ENCODE measurements at regions not wholly inside any gene's neighbourhood (a gene's known extent, or its start where the extent isn't known, plus 50 kb on each side); places are given as distances from the start of the nearest gene placed in this dataset.
"Not testable (repeated sequence)": the region's sequence is repeated elsewhere in the genome, so short reads cannot be mapped to it uniquely, and the experiment has no call there.

GRCh38 chr15:22196423-22196822 is 116.1 kb downstream of the OR4M2 start:
- DNase-seq; intact Hi-C loops (cut with DNase I): not testable (repeated sequence)

- intact Hi-C loops (cut with DNase I); DNase-seq: not testable (repeated sequence)
These were observed 120.1 kb downstream of the OR4M2 start for GRCh38 chr15:22200417-22200816.

GRCh38 chr15:22201993-22202659 is 121.8 kb downstream of the OR4M2 start:
- DNase-seq; intact Hi-C loops (cut with DNase I): not testable (repeated sequence)

GRCh38 chr15:22203208-22203607 is 122.9 kb downstream of the OR4M2 start:
- intact Hi-C loops (cut with DNase I); DNase-seq: not testable (repeated sequence)

- intact Hi-C loops (cut with DNase I); DNase-seq: not testable (repeated sequence)
These were observed 128.8 kb downstream of the OR4M2 start for GRCh38 chr15:22209086-22209485.

- intact Hi-C loops (cut with DNase I) = not testable (repeated sequence)
- DNase-seq = peak in 3 of 10 donors; percentile 63 to 83 (median 67)
These were observed 142.3 kb downstream of the OR4M2 start for GRCh38 chr15:22222596-22222995.

- intact Hi-C loops (cut with DNase I) = no loop called here
- peak in 2 of 10 donors; percentile 41 to 80 for DNase-seq
These were observed 143.9 kb downstream of the OR4M2 start for GRCh38 chr15:22224241-22224671.

- DNase-seq = peak in 2 of 10 donors; percentile 74 to 83
- intact Hi-C loops (cut with DNase I) = not testable (repeated sequence)
These were observed 144.6 kb downstream of the OR4M2 start for GRCh38 chr15:22224961-22225360.

GRCh38 chr15:22226034-22226790 is 145.9 kb downstream of the OR4M2 start:
- intact Hi-C loops (cut with DNase I) = no loop called here
- peak in 3 of 10 donors; percentile 65 to 87 (median 84) for DNase-seq

- peak in 3 of 10 donors; percentile 71 to 85 (median 82) for DNase-seq
These were observed 147.2 kb downstream of the OR4M2 start for GRCh38 chr15:22227411-22228100.

GRCh38 chr15:22228101-22228762 is 147.9 kb downstream of the OR4M2 start:
- peak in 1 of 10 donors; percentile 83 for DNase-seq

More at GRCh38 chr15:22227411-22228100, 147.2 kb downstream of the OR4M2 start:
- intact Hi-C loops (cut with DNase I) = no loop called here

GRCh38 chr15:22229990-22230819 is 149.9 kb downstream of the OR4M2 start:
- peak in 2 of 10 donors; percentile 54 to 69 for DNase-seq
- intact Hi-C loops (cut with DNase I) = no loop called here

More at GRCh38 chr15:22228101-22228762, 147.9 kb downstream of the OR4M2 start:
- intact Hi-C loops (cut with DNase I) = no loop called here

GRCh38 chr15:22231603-22232002 is 151.3 kb downstream of the OR4M2 start:
- peak in 6 of 10 donors; percentile 34 to 90 (median 70) for DNase-seq
- intact Hi-C loops (cut with DNase I) = no loop called here

- intact Hi-C loops (cut with DNase I) = no loop called here
- DNase-seq = no peak
These were observed 152.3 kb downstream of the OR4M2 start for GRCh38 chr15:22232675-22233074.

- DNase-seq = peak in 3 of 10 donors; percentile 48 to 76 (median 51)
- intact Hi-C loops (cut with DNase I) = not testable (repeated sequence)
These were observed 155.1 kb downstream of the OR4M2 start for GRCh38 chr15:22235261-22235930.

- peak in 3 of 10 donors; percentile 48 to 71 (median 50) for DNase-seq
- intact Hi-C loops (cut with DNase I) = no loop called here
These were observed 156.1 kb downstream of the OR4M2 start for GRCh38 chr15:22236469-22236868.

- intact Hi-C loops (cut with DNase I) = no loop called here
- DNase-seq = peak in 3 of 10 donors; percentile 5 to 80 (median 76)
These were observed 157.6 kb downstream of the OR4M2 start for GRCh38 chr15:22237891-22238275.

GRCh38 chr15:22238276-22238958 is 158.1 kb downstream of the OR4M2 start:
- peak in 3 of 10 donors; percentile 70 to 90 (median 77) for DNase-seq
- intact Hi-C loops (cut with DNase I) = not testable (repeated sequence)
